ENCODE measurements at regions not wholly inside any gene's neighbourhood (a gene's known extent, or its start where the extent isn't known, plus 50 kb on each side); places are given as distances from the start of the nearest gene placed in this dataset.
"Not testable (repeated sequence)": the region's sequence is repeated elsewhere in the genome, so short reads cannot be mapped to it uniquely, and the experiment has no call there.

- no peak for DNase-seq
Measured at GRCh38 chr10:2214805-2215204, 477.5 kb upstream of the ADARB2 start.

GRCh38 chr10:2214092-2214491 lies 476.8 kb upstream of the ADARB2 start:
- DNase-seq = no peak

- DNase-seq = no peak
Measured at GRCh38 chr10:2212244-2212834, 475.0 kb upstream of the ADARB2 start.

GRCh38 chr10:2210088-2210487 lies 472.8 kb upstream of the ADARB2 start:
- no peak for DNase-seq

GRCh38 chr10:2208106-2208505 lies 470.8 kb upstream of the ADARB2 start:
- no peak for DNase-seq

- no peak for DNase-seq
Measured at GRCh38 chr10:2207246-2207922, 470.1 kb upstream of the ADARB2 start.

GRCh38 chr10:2205406-2205805 lies 468.1 kb upstream of the ADARB2 start:
- DNase-seq = no peak

GRCh38 chr10:2202401-2202800 lies 465.1 kb upstream of the ADARB2 start:
- no peak for DNase-seq

- no peak for DNase-seq
Measured at GRCh38 chr10:2201534-2202099, 464.3 kb upstream of the ADARB2 start.

GRCh38 chr10:2197663-2198062 lies 460.3 kb upstream of the ADARB2 start:
- DNase-seq = no peak

- DNase-seq = no peak
Measured at GRCh38 chr10:2196272-2196671, 458.9 kb upstream of the ADARB2 start.

- not testable (repeated sequence) for DNase-seq
Measured at GRCh38 chr10:2189356-2189755, 452.0 kb upstream of the ADARB2 start.

GRCh38 chr10:2188371-2188770 lies 451.0 kb upstream of the ADARB2 start:
- no peak for DNase-seq

- DNase-seq = no peak
Measured at GRCh38 chr10:2173327-2173726, 436.0 kb upstream of the ADARB2 start.

- no peak for DNase-seq
Measured at GRCh38 chr10:2165771-2166460, 428.6 kb upstream of the ADARB2 start.

- DNase-seq = no peak
Measured at GRCh38 chr10:2150288-2150687, 413.0 kb upstream of the ADARB2 start.

GRCh38 chr10:2145926-2146478 lies 408.7 kb upstream of the ADARB2 start:
- no peak for DNase-seq

GRCh38 chr10:2145491-2145890 lies 408.2 kb upstream of the ADARB2 start:
- no peak for DNase-seq

- DNase-seq = no peak
Measured at GRCh38 chr10:2144584-2144983, 407.3 kb upstream of the ADARB2 start.

GRCh38 chr10:2143213-2143835 lies 406.0 kb upstream of the ADARB2 start:
- no peak for DNase-seq

GRCh38 chr10:2139746-2140145 lies 402.4 kb upstream of the ADARB2 start:
- DNase-seq = no peak

- no peak for DNase-seq
Measured at GRCh38 chr10:2137549-2138174, 400.3 kb upstream of the ADARB2 start.
